ENCODE measurements at regions not wholly inside any gene's neighbourhood (a gene's known extent, or its start where the extent isn't known, plus 50 kb on each side); places are given as distances from the start of the nearest gene placed in this dataset.

DNA sequence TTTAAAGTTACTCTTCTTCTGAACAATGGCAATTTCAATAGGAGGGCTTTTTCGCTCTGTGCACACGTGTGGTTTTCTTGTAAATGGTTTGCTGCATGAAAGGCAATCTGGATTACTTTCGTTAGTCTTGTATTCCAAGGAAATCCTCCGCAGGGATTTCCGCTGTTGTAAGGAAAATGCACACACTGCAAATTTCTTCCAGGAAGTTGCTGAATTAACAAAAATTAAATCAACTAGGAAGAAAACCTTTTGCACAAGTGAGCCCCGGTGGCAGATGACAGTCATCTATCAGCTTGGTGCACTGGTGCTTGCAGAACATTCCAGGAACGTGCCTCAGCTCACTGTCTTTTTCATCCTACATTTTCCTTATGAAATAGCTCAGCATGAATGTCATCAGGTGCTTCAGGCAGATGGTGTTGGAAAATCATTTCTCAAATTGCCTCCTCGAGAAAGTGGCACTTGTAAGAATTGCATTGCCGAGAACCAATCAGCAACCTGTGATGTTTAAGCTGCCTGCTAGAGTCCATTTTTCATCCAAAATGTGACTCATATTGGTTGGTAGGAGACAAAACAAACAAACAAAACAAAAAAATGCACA lies 272.4 kb upstream of the VCX start:
- Histone ChIP-seq H3K36me3 (ENCODE audit: control insufficient read depth, low read length) (no peaks in the 10 kb centered on the region), H3K9me3 (ENCODE audit: control insufficient read depth, insufficient read depth, low read length) (no peaks in the 10 kb centered on the region), H3K27me3 (ENCODE audit: control insufficient read depth, low read length) (no peaks in the 10 kb centered on the region), H3F3A (ENCODE audit: control insufficient read depth, insufficient read depth) (no peaks in the 10 kb centered on the region), H3K9me2 (replicated peaks; ENCODE audit: control insufficient read depth, low read length) (no peaks in the 10 kb centered on the region), H3K4me3 (ENCODE audit: low read length) (no peak overlapping the region), H3K4me1 (ENCODE audit: control insufficient read depth, low read length) (no peaks in the 10 kb centered on the region), H4K20me1 (ENCODE audit: control insufficient read depth, insufficient read depth, low read depth, low read length) (no peaks in the 10 kb centered on the region), H3K4me2 (ENCODE audit: low read length) (no peak overlapping the region), H3K27ac (ENCODE audit: low read depth, low read length) (no peak overlapping the region), H3K79me2 (ENCODE audit: control insufficient read depth, low read length) (no peaks in the 10 kb centered on the region)
- TF ChIP-seq, protein P1, sequence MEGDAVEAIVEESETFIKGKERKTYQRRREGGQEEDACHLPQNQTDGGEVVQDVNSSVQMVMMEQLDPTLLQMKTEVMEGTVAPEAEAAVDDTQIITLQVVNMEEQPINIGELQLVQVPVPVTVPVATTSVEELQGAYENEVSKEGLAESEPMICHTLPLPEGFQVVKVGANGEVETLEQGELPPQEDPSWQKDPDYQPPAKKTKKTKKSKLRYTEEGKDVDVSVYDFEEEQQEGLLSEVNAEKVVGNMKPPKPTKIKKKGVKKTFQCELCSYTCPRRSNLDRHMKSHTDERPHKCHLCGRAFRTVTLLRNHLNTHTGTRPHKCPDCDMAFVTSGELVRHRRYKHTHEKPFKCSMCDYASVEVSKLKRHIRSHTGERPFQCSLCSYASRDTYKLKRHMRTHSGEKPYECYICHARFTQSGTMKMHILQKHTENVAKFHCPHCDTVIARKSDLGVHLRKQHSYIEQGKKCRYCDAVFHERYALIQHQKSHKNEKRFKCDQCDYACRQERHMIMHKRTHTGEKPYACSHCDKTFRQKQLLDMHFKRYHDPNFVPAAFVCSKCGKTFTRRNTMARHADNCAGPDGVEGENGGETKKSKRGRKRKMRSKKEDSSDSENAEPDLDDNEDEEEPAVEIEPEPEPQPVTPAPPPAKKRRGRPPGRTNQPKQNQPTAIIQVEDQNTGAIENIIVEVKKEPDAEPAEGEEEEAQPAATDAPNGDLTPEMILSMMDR (IDR thresholded peaks at IDR 0.05; ENCODE audit: low read depth, low read length, poor library complexity, severe bottlenecking), result no peak

DNA sequence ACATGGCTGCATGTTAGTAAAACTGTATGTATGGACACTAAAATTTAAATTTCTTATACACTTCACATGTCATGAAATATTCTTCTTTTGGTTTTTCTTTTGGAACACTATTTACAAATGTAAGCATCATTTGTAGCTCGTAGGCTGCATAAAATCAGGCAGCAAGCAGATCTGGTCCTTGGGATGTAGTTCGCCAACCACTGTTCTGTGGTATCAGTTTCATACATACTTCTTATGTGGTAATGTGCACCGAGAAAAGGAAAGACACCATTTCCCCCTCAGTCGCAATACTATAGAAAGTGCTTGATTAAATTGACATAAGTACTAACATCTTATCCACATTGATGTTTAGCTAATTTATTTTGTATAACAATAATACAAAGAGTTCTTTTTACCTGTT lies 274.4 kb upstream of the VCX start:
- Histone ChIP-seq H3K27me3 (ENCODE audit: control insufficient read depth, low read length) (no peaks in the 10 kb centered on the region), H4K20me1 (ENCODE audit: control insufficient read depth, insufficient read depth, low read depth, low read length) (no peaks in the 10 kb centered on the region), H3K4me3 (ENCODE audit: low read length) (no peak overlapping the region), H3K27ac (ENCODE audit: low read depth, low read length) (no peak overlapping the region), H3K79me2 (ENCODE audit: control insufficient read depth, low read length) (no peaks in the 10 kb centered on the region), H3K9me2 (replicated peaks; ENCODE audit: control insufficient read depth, low read length) (no peaks in the 10 kb centered on the region), H3K9me3 (ENCODE audit: control insufficient read depth, insufficient read depth, low read length) (no peaks in the 10 kb centered on the region), H3K4me1 (ENCODE audit: control insufficient read depth, low read length) (peaks cover 13% of the 10 kb centered on the region), H3K36me3 (ENCODE audit: control insufficient read depth, low read length) (no peaks in the 10 kb centered on the region), H3F3A (ENCODE audit: control insufficient read depth, insufficient read depth) (no peaks in the 10 kb centered on the region), H3K4me2 (ENCODE audit: low read length) (no peak overlapping the region)
- no peak for TF ChIP-seq EZH2phosphoT487 (IDR thresholded peaks at IDR 0.05; ENCODE audit: borderline replicate concordance, low read length)
- TF ChIP-seq, protein P1 (IDR thresholded peaks at IDR 0.05; ENCODE audit: low read depth, low read length, poor library complexity, severe bottlenecking), result no peak

DNA sequence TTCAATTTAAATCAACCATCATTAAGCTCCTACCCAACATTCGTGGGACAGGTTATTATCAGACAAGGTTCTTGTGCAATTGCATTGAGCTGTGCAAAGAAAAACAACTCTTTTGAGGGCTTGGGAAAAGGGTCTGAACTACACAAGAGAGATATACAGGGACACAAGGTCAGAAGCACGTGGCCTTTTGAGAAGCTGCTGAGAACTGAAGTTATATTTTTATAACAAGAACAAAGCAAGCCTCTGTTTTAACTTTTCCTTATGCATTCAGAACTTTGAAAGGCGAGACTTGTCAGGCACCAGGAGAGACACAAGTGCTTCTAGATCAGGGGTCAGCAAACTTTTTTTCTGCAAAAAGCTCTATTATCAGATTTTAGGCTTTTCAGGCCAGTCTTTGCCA lies 274.8 kb upstream of the VCX start:
- H3K4me1 ChIP-seq (ENCODE audit: control insufficient read depth, low read length), result peaks cover 17% of the 10 kb centered on the region
- H3K4me3 ChIP-seq (ENCODE audit: low read length), result no peak overlapping the region
- H3K36me3 ChIP-seq (ENCODE audit: control insufficient read depth, low read length), result no peaks in the 10 kb centered on the region
- H4K20me1 ChIP-seq (ENCODE audit: control insufficient read depth, insufficient read depth, low read depth, low read length), result no peaks in the 10 kb centered on the region
- no peaks in the 10 kb centered on the region for H3K27me3 ChIP-seq (ENCODE audit: control insufficient read depth, low read length)
- TF ChIP-seq, protein P1 (IDR thresholded peaks at IDR 0.05; ENCODE audit: low read depth, low read length, poor library complexity, severe bottlenecking), result no peak
- TF ChIP-seq EZH2phosphoT487 (IDR thresholded peaks at IDR 0.05; ENCODE audit: borderline replicate concordance, low read length), result no peak
- H3K4me2 ChIP-seq (ENCODE audit: low read length), result no peak overlapping the region
- no peaks in the 10 kb centered on the region for H3F3A ChIP-seq (ENCODE audit: control insufficient read depth, insufficient read depth)
- no peaks in the 10 kb centered on the region for H3K9me2 ChIP-seq (replicated peaks; ENCODE audit: control insufficient read depth, low read length)
- H3K9me3 ChIP-seq (ENCODE audit: control insufficient read depth, insufficient read depth, low read length), result no peaks in the 10 kb centered on the region
- H3K27ac ChIP-seq (ENCODE audit: low read depth, low read length), result no peak overlapping the region
- no peaks in the 10 kb centered on the region for H3K79me2 ChIP-seq (ENCODE audit: control insufficient read depth, low read length)

Data from DOHH2 (cell line).